GM21723 (cell line): ENCODE measurements at regions not wholly inside any gene's neighbourhood (a gene's known extent, or its start where the extent isn't known, plus 50 kb on each side); places are given as distances from the start of the nearest gene placed in this dataset.

Source experiments
- ATAC-seq: cut with Tn5 transposase; IDR thresholded peaks from one replicate; pipeline ENCODE4 v1.9.1; 2021; ENCODE audit warnings: mild to moderate bottlenecking, moderate library complexity; ENCODE audit not compliant: unreplicated experiment

DNA sequence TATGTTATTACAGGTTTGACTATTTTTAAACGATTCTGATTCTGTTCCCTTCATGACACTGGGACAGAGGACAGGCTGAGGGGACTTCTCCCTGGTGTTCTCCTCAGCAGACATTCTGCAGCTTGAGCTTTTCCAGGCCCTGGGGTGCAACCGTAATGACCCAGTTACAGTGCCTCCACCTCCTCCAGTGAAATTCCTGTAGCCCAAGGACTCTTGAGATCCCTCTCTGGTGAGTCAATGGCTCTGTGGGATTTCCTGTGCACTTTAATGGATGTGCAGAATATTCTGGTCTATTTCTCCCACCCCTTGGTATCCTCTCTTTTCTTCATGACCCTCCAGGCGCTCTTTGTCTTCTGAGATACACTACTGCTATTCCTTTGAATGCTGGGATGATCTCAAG, 319.3 kb downstream of the INHBA start:
- no peak for ATAC-seq

- no peak for ATAC-seq
These were observed 324.7 kb downstream of the INHBA start for GRCh38 chr7:41378156-41378555.

DNA sequence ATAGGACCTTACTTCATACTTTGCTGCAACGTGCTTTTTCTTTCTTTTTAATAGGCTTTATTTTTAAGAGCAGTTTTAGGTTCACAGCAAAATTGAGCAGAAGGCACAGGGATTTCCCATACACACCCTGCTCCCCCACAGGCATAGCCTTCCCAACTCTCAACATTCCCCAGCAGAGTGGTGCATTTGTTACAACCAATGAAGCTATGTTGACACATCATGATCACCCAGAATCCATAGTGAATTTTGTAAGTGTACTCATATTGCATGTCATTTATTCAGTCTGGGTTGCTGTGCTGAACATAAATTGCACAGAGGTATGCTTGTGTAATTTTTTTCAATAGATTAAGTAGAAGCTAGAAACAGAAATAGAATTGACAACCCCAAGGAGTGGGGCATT, 327.3 kb downstream of the INHBA start:
- no peak for ATAC-seq

- ATAC-seq, result no peak
These were observed 328.6 kb downstream of the INHBA start for GRCh38 chr7:41374150-41374848.

GRCh38 chr7:41367967-41368882, 334.7 kb downstream of the INHBA start:
- no peak for ATAC-seq

DNA sequence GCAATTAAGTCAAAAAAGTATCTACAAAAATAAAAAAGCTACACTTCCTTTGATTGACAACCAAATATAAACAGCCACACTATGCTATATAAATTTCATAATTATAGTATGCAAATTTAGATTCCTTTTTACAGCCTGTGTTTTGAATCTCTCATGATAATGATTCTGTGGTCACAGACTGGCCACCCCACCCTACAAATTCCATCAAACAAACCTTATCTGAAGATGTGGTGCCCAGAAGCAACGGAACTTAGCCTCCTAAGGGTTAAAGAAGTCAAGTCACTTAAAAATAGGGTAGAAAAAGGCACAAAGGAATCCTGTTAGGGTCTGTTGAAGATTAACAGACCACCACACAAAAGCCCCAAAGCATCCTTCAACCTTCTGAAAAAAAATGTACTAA, 351.8 kb downstream of the INHBA start:
- no peak for ATAC-seq

DNA sequence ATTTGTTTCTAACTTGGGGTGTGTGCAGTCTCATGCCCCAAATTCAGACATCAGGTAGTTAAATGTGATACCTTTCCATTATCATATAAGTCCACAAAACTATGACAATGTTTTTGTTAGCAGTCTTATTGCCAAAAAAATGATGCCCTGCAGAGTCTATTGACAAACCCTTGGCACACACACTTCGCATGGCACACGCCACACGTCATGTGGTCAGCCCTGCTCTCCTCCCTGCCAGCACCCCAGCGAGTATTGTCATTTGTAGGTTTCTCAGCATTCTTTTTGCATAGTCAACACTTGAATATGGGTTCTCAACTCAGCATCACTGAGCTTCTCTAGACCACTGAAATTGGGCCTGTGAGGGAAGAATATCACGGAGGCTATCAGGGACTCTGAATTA, 356.0 kb downstream of the INHBA start:
- no peak for ATAC-seq

GRCh38 chr7:41339913-41340676, 362.8 kb downstream of the INHBA start:
- no peak for ATAC-seq

- ATAC-seq, result no peak
These were observed 365.9 kb downstream of the INHBA start for GRCh38 chr7:41336981-41337380.

GRCh38 chr7:41336455-41336952, 366.4 kb downstream of the INHBA start:
- ATAC-seq, result no peak

DNA sequence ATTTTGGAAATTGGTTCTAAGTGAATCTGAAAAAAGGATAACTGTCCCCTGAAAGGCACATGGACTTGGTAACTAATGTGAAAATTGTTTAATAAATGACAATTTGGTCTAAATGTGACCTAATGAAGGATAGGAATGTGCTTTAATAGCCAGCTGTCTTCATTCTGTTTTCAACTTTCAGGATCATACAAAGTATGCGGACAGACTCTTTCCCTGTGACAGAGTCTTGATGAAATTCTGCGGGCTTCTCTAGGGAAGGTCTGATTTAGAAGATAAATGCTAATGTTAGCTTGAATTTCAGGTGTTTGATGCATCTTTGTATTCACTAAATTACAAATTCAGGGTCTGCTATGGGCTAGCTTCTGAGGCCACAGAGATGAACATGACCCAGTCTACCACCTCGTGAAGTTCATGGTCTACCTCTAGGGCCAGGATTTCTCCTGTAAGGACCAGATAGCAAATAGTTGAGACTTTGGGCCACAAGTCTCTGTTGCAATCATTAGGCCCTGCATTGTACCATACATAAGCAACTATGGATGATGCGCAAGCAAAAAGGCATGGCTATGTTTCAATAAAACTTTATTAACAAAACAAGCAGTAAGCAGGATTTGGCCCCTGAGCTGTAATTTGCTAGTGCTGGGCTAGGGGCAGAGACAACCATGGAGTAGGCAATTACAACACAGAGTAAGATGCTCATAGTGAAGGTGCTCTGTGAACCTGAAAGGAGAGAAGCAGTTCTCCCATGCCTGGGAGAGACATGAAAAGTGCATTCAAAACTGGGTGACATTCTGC, 368.6 kb downstream of the INHBA start:
- no peak for ATAC-seq

GRCh38 chr7:41333511-41333910, 369.4 kb downstream of the INHBA start:
- ATAC-seq, result no peak

GRCh38 chr7:41331194-41331593, 371.7 kb downstream of the INHBA start:
- ATAC-seq, result no peak

GRCh38 chr7:41328544-41328943, 374.3 kb downstream of the INHBA start:
- no peak for ATAC-seq

DNA sequence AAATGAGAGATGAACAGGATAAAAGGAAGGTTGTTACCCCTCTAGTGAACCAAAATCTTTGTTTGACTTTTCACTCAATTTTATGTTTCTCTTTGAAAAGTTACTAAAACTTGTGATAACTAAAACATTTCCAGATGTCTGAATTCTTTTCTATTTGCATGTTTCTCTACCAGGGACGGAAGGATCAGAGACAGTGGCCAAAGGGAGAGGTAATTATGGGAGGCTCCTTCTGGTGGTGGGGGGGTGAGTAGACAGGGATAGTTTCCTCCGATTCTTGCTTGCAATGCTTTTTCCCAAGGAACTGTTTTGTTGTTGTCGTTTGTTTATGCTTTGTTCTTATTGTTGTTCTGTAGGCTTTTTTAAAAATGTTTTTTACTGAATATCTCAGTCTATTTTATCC, 374.8 kb downstream of the INHBA start:
- no peak for ATAC-seq

- ATAC-seq, result no peak
These were observed 376.3 kb downstream of the INHBA start for GRCh38 chr7:41326616-41327015.

GRCh38 chr7:41323806-41324205, 379.1 kb downstream of the INHBA start:
- no peak for ATAC-seq

DNA sequence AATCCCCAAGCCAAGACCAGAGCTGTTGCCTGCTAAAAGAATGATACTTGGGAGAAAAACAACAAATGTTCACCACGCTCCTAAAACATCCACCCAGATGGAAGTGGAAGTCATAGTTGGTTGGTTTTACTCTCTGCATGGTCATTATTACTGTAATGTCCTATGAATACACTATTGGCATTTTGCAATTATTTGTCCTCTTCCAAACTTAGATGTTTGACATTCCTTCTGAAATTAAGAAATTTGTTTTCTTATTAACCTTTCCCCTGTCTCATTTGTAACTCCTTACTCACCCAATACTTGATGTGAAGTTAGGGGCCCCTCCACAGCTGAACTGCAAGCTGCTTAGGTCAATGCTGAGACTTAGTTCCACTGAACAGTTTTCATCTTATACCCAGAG, 383.3 kb downstream of the INHBA start:
- ATAC-seq, result no peak

DNA sequence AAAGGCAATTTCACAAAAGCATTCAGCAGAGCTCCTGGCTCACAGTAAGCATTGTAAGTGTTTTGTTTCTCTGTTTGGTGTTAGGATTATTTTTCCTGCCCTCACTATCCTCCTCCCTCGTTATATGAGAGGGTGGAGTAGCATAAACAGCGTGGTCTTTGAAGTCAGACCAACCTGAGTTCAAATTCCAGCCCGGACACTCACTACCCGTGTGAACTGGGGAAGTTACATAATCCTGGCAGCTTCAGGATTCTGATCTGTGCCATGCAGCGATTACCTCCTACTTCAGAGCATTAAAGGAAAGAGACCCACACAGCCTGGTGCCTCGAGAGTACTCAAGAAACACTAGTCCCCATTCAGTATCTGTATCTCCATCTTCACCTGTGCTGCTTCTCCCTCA, 386.5 kb downstream of the INHBA start:
- no peak for ATAC-seq

DNA sequence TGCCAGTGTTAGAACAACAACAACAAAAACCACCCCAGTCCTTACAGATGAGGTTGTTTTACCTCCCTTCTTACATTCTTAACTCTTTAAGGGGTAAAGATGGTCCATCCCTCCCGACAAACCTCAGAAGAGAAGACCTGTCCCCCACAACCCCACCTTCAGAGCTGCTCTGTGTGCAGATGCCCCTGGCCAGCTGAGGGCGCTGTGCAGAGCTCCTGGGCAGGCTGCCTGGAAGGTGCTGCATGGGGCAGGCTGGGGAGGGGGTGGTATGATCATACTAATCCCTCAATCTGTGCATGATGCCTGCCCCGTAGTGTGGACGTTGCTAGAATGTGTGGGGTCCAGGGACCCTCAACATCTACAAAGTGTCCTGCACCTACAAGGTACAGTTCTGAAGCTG, 387.1 kb downstream of the INHBA start:
- ATAC-seq, result no peak

DNA sequence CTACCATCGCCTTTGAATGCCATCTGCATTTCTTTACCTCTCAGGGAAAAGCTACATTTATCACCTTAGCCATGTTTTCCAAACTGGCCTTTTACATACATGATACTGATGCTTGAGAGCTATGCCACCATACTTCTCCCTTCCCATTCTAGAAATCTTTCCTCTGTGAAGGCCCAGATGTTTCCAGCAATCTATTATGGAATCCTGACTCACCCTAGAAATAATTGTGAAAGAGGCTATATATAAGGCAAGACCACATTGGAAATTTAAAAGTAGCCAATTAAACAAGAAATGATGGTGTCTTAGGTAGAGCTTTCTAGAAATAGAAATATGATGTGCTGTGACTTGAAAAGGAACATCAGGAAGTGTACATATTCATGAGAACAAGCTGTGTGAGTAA, 389.7 kb downstream of the INHBA start:
- no peak for ATAC-seq
